Activated T-helper 1 cell treated with anti-CD3 and anti-CD28 coated beads, Interleukin-12 subunit alpha, Interleukin-12 subunit beta, Interleukin-2, Interleukin-4 antibody, amounts not matched to agents 30 ng/mL and 10 ng/mL and 1 ng/mL, durations not matched to agents 14 hours and 24 hours and 36 hours (primary cell): ENCODE measurements at regions not wholly inside any gene's neighbourhood (a gene's known extent, or its start where the extent isn't known, plus 50 kb on each side); places are given as distances from the start of the nearest gene placed in this dataset.
"Not testable (repeated sequence)": the region's sequence is repeated elsewhere in the genome, so short reads cannot be mapped to it uniquely, and the experiment has no call there.

Source experiments
- DNase-seq: peaks from one replicate; pipeline ENCODE4 v3.0.0; 2021; ENCODE audit warnings: low spot score
- H3K27ac Mint-ChIP-seq: one replicate; pipeline ENCODE4 v1.8.0; 2021; ENCODE audit warnings: mild to moderate bottlenecking, mixed read lengths
- H3K27me3 Mint-ChIP-seq: one replicate; pipeline ENCODE4 v1.8.0; 2022; ENCODE audit warnings: mild to moderate bottlenecking, moderate library complexity, mixed read lengths; ENCODE audit not compliant: insufficient read depth
- H3K36me3 Mint-ChIP-seq: one replicate; pipeline ENCODE4 v1.8.0; 2021; ENCODE audit warnings: low read depth, mixed read lengths
- H3K4me1 Mint-ChIP-seq: one replicate; pipeline ENCODE4 v1.8.0; 2021; ENCODE audit warnings: low read depth, mixed read lengths
- H3K4me3 Mint-ChIP-seq: one replicate; pipeline ENCODE4 v1.8.0; 2021; ENCODE audit warnings: mild to moderate bottlenecking, moderate library complexity, mixed read lengths
- H3K9me3 Mint-ChIP-seq: one replicate; pipeline ENCODE4 v1.8.0; 2021; ENCODE audit warnings: mixed read lengths
- intact Hi-C: fragments of 100-400 bp; cut with micrococcal nuclease; formaldehyde crosslinking; loops from one replicate; pipeline ENCODE4 v1.15.1; 2024

DNA sequence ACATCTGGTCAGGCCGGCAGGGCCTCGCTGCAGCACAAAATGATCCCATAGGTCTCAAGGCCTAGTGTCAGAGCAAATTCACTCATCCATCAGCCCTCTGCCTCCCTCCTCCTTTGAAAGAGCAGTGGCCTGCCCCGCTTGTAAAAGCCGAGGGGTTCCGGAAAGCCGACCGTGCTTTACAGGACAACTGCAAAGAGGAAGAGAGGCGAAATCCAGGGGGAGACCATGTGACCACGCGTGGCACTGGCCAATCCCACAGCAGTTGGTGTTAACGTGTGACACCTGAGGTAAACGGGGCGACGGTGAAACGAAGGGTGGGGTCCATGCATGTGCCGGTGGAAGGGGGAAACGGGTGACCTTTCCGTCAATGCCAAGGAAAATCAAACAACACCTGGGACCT lies 688.6 kb upstream of the TPTE start:
- H3K27me3 Mint-ChIP-seq, DNase-seq, H3K36me3 Mint-ChIP-seq, intact Hi-C loops, H3K4me3 Mint-ChIP-seq, H3K27ac Mint-ChIP-seq, H3K4me1 Mint-ChIP-seq, H3K9me3 Mint-ChIP-seq: not testable (repeated sequence)

GRCh38 chr21:9836547-9836946 lies 684.8 kb upstream of the TPTE start:
- H3K4me1 Mint-ChIP-seq, H3K27ac Mint-ChIP-seq, H3K36me3 Mint-ChIP-seq, H3K27me3 Mint-ChIP-seq, DNase-seq, intact Hi-C loops, H3K4me3 Mint-ChIP-seq: not testable (repeated sequence)
- H3K9me3 Mint-ChIP-seq, result peaks cover 21% of the 10 kb centered on the region

DNA sequence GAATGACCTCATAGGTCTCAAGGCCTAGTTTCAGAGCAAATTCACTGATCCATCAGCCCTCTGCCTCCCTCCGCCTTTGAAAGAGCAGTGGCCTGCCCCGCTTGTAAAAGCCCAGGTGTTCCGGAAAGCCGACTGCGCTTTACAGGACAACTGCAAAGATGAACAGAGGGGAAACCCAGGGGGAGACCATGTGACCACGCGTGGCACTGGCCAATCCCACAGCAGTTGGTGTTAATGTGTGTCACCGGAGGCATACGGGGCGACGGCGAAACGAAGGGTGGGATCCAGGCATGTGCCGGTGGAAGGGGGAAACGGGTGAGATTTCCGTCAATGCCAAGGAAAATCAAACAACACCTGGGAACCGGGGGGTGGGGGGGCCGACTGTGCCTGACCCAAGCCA lies 684.4 kb upstream of the TPTE start:
- H3K9me3 Mint-ChIP-seq, result peaks cover 26% of the 10 kb centered on the region
- H3K27me3 Mint-ChIP-seq, H3K4me1 Mint-ChIP-seq, H3K36me3 Mint-ChIP-seq, DNase-seq, H3K27ac Mint-ChIP-seq, intact Hi-C loops, H3K4me3 Mint-ChIP-seq: not testable (repeated sequence)

DNA sequence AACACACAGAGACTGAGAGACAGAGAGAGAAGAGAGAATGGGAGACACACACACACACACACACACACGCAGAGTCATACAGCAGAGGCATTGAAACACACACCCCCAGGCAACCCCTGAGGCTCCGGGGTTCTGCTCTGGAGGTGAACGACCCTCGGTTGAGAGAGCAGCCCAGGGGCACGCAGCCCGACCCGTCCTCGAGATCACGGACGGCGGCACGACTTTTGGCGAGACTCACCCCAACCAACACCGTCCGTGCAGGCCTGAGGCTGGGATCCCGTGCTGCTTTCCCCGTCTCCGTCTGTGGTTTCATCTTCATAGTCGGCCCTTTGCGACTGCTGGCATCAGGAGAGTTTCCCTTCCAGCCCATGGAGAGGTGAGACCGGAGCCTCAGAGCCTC lies 683.9 kb upstream of the TPTE start:
- H3K27me3 Mint-ChIP-seq, DNase-seq, H3K4me3 Mint-ChIP-seq, H3K27ac Mint-ChIP-seq, H3K4me1 Mint-ChIP-seq, H3K36me3 Mint-ChIP-seq, intact Hi-C loops: not testable (repeated sequence)
- peaks cover 29% of the 10 kb centered on the region for H3K9me3 Mint-ChIP-seq

DNA sequence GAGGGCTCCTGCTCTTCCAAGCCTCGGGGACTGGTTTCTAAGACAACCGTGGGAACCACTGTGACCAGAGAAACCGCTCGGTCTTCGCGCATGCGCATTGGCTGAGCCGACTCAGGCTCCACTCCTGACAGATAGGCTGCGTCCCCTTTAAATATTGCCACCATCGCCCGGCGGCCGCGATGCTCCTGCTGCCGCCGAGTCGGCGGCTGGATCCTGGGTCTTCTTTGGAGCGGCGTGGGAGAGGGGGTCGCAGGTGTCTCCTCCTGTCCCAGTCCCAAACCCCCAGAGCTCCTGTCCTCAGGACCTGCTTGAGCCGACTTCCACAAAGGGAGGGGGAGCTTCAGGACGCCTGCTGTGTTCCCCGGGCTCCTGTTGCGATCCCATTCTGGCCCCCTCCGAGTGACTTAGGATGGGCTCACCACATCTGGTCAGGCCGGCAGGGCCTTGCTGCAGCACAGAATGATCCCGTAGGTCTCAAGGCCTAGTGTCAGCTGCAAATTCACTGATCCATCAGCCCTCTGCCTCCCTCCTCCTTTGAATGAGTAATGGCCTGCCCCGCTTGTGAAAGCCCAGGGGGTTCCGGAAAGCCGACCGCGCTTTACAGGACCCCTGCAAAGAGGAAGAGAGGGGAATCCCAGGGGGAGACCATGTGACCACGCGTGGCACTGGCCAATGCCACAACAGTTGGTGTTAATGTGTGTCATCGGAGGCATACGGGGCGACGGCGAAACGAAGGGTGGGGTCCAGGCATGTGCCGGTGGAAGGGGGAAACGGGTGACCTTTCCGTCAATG lies 683.2 kb upstream of the TPTE start:
- Mint-ChIP-seq H3K36me3 (no peaks in the 10 kb centered on the region), H3K27me3 (no peaks in the 10 kb centered on the region), H3K9me3 (peaks cover 35% of the 10 kb centered on the region), H3K27ac (no peak overlapping the region), H3K4me1 (no peaks in the 10 kb centered on the region), H3K4me3 (no peak overlapping the region)
- DNase-seq, result no peak
- intact Hi-C loops, result no loop called here

- Mint-ChIP-seq H3K9me3 (peaks cover 35% of the 10 kb centered on the region), H3K4me3 (no peak overlapping the region), H3K27me3 (no peaks in the 10 kb centered on the region), H3K4me1 (no peaks in the 10 kb centered on the region), H3K36me3 (no peaks in the 10 kb centered on the region), H3K27ac (no peak overlapping the region)
- no peak for DNase-seq
- intact Hi-C loops, result no loop called here
Observed at GRCh38 chr21:9838738-9839642, 682.4 kb upstream of the TPTE start.

DNA sequence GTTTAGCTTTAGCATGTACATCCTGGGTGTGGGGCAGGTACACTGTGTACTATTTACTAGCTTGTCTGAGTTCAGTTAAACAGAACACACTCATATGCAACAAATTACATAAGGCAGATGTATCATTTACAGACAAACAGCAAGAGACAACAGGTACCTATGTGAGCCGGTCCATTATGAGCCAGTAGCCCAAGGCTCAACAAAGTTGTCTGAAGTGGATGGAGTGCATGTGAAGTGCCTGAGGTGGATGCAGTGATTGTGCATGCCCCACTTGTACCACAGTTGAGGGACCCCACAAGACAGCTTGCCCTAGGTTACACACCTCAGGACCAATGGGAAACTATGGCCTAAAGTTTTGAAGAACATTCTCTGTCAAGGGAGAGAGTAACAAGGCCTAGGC lies 677.3 kb upstream of the TPTE start:
- peaks cover 33% of the 10 kb centered on the region for H3K9me3 Mint-ChIP-seq
- DNase-seq, H3K27me3 Mint-ChIP-seq, H3K36me3 Mint-ChIP-seq, intact Hi-C loops, H3K27ac Mint-ChIP-seq, H3K4me1 Mint-ChIP-seq, H3K4me3 Mint-ChIP-seq: not testable (repeated sequence)

- H3K4me1 Mint-ChIP-seq, H3K27ac Mint-ChIP-seq, H3K4me3 Mint-ChIP-seq, H3K27me3 Mint-ChIP-seq, DNase-seq, H3K36me3 Mint-ChIP-seq, intact Hi-C loops: not testable (repeated sequence)
- H3K9me3 Mint-ChIP-seq, result peaks cover 19% of the 10 kb centered on the region
Observed at GRCh38 chr21:9847511-9847910, 673.9 kb upstream of the TPTE start.

DNA sequence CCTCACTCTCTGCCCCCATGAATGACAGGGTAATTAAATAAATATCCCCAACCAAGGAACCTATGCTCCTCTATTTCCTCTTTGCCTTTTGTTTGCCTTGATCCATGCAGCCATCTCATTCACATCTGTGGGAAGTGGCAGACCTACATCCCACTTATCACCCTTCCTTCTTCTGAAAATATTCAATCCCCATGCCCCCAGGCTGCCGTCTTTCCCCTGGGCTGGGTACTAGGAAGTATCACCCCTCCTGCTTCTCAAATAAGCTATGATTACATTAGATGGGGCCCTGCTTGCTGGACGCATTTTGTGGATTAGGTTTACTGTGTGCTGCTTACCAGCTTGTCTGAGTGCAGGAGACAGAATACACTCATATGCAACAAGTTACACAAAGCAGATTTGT lies 670.2 kb upstream of the TPTE start:
- H3K4me3 Mint-ChIP-seq, H3K4me1 Mint-ChIP-seq, H3K27ac Mint-ChIP-seq, H3K36me3 Mint-ChIP-seq, intact Hi-C loops, H3K27me3 Mint-ChIP-seq, DNase-seq: not testable (repeated sequence)
- H3K9me3 Mint-ChIP-seq, result peaks cover 11% of the 10 kb centered on the region

GRCh38 chr21:9851695-9852094 lies 669.7 kb upstream of the TPTE start:
- H3K4me1 Mint-ChIP-seq, DNase-seq, H3K27me3 Mint-ChIP-seq, H3K36me3 Mint-ChIP-seq, H3K4me3 Mint-ChIP-seq, intact Hi-C loops, H3K27ac Mint-ChIP-seq: not testable (repeated sequence)
- peaks cover 16% of the 10 kb centered on the region for H3K9me3 Mint-ChIP-seq

- intact Hi-C loops, H3K27ac Mint-ChIP-seq, H3K4me1 Mint-ChIP-seq, H3K27me3 Mint-ChIP-seq, H3K36me3 Mint-ChIP-seq, H3K4me3 Mint-ChIP-seq, DNase-seq: not testable (repeated sequence)
- peaks cover 30% of the 10 kb centered on the region for H3K9me3 Mint-ChIP-seq
Observed at GRCh38 chr21:9857563-9857962, 663.8 kb upstream of the TPTE start.

DNA sequence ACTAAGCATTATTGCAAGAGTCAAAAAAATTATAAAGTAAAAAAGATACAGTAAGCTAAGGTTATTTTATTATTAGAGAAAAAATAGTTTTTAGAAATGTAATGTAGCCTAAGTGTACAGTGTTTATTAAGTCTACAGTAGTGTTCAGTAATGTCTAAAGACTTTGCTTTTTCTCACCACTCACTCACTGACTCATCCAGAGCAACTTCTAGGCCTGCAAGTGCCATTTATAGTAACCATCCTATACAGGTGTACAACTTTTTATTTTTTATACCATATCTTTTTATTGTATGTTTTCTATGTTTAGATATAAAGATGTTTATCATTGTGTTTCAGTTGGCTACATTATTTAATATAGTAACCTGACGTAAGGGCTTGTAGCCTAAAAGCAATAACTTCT lies 661.5 kb upstream of the TPTE start:
- H3K27me3 Mint-ChIP-seq, DNase-seq, H3K4me1 Mint-ChIP-seq, H3K4me3 Mint-ChIP-seq, intact Hi-C loops, H3K36me3 Mint-ChIP-seq, H3K27ac Mint-ChIP-seq: not testable (repeated sequence)
- H3K9me3 Mint-ChIP-seq, result peaks cover 44% of the 10 kb centered on the region

DNA sequence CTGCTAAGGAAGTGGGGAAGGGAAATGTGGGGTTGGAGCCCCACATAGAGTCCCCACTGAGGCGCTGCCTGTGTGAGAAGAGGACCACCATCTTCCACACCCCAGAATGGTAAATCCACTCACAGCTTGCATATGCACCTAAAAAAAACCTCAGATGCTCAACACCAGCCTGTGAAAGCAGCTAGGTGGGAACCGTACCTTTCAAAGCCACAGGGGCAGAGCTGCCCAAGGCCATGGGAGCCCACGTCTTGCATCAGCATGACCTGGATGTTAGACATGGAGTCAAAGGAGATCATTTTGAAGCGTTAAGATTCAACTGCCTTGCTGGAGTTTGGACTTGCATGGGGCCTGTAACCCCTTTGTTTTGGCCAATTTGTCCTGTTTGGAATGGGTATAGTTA lies 658.9 kb upstream of the TPTE start:
- H3K4me3 Mint-ChIP-seq, H3K27me3 Mint-ChIP-seq, H3K4me1 Mint-ChIP-seq, H3K36me3 Mint-ChIP-seq, DNase-seq, H3K27ac Mint-ChIP-seq, intact Hi-C loops: not testable (repeated sequence)
- H3K9me3 Mint-ChIP-seq, result peaks cover 31% of the 10 kb centered on the region
